GM12874 (cell line): ENCODE measurements at regions not wholly inside any gene's neighbourhood (a gene's known extent, or its start where the extent isn't known, plus 50 kb on each side); places are given as distances from the start of the nearest gene placed in this dataset.

Experiments used
- CTCF ChIP-seq: IDR thresholded peaks from 2 replicates; pipeline ENCODE4 v1.5.1; 2011; ENCODE audit warnings: low read depth, mild to moderate bottlenecking, control low read depth, low read length, moderate library complexity; ENCODE audit not compliant: insufficient read depth

- no peak for TF ChIP-seq CTCF
Measured at GRCh38 chr6:4186385-4186784, 51.0 kb upstream of the ECI2 start.

- TF ChIP-seq CTCF: no peak
Measured at GRCh38 chr6:4185846-4186245, 50.5 kb upstream of the ECI2 start.

- TF ChIP-seq CTCF: no peak
Measured at GRCh38 chr6:4185419-4185818, 50.0 kb upstream of the ECI2 start.
